Endothelial cell of umbilical vein (primary cell): ENCODE measurements at regions not wholly inside any gene's neighbourhood (a gene's known extent, or its start where the extent isn't known, plus 50 kb on each side); places are given as distances from the start of the nearest gene placed in this dataset.

Source experiments
- POLR2AphosphoS5 ChIP-seq: IDR thresholded peaks from 2 replicates; pipeline ENCODE4 v1.6.1; 2012; ENCODE audit warnings: low read depth, mild to moderate bottlenecking, control low read depth, low read length, moderate library complexity; ENCODE audit not compliant: insufficient read depth
- TF ChIP-seq, protein P1 (sequence below), 2 donors: IDR thresholded peaks; 1 replicate in 1 of 2; 2 replicates in 1 of 2; pipeline ENCODE4 v1.5.1; 2011; ENCODE audit warnings: low read length in 2 of 2, mild to moderate bottlenecking in 2 of 2, moderate library complexity in 2 of 2, control low read depth in 1 of 2, inconsistent platforms in 1 of 2, low read depth in 1 of 2; ENCODE audit not compliant: insufficient read depth in 1 of 2; ENCODE audit errors: extremely low read depth in 1 of 2

- TF ChIP-seq, protein P1, sequence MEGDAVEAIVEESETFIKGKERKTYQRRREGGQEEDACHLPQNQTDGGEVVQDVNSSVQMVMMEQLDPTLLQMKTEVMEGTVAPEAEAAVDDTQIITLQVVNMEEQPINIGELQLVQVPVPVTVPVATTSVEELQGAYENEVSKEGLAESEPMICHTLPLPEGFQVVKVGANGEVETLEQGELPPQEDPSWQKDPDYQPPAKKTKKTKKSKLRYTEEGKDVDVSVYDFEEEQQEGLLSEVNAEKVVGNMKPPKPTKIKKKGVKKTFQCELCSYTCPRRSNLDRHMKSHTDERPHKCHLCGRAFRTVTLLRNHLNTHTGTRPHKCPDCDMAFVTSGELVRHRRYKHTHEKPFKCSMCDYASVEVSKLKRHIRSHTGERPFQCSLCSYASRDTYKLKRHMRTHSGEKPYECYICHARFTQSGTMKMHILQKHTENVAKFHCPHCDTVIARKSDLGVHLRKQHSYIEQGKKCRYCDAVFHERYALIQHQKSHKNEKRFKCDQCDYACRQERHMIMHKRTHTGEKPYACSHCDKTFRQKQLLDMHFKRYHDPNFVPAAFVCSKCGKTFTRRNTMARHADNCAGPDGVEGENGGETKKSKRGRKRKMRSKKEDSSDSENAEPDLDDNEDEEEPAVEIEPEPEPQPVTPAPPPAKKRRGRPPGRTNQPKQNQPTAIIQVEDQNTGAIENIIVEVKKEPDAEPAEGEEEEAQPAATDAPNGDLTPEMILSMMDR (IDR thresholded peaks at IDR 0.05; ENCODE audit: extremely low read depth in 1 of 2, insufficient read depth in 1 of 2, low read depth in 1 of 2, low read length in 2 of 2): no peak
- no peak for TF ChIP-seq POLR2AphosphoS5
These were observed 305.3 kb downstream of the CD83 start for GRCh38 chr6:14422917-14423316.
